ENCODE measurements at regions not wholly inside any gene's neighbourhood (a gene's known extent, or its start where the extent isn't known, plus 50 kb on each side); places are given as distances from the start of the nearest gene placed in this dataset.

DNA sequence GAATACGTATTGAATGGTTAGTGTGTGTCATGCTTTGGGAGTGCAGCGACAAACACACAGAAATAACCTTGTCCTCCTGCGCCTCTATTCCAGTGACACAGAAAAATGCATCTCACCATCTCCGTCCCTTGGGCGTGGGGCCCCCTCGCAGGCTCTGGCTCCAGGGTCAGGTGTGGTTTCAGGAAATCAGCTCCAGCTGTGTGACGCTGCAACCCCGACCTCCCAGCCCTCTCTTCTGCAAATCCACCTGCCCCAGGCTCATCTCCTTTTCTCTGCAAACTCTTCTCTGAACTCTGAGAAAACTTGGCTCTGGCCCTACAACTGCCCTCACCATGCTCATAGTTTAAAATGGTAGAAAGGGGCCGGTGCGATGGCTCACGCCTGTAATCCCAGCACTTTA, 51.3 kb upstream of the ZNF536 start:
- TF ChIP-seq, protein P1, sequence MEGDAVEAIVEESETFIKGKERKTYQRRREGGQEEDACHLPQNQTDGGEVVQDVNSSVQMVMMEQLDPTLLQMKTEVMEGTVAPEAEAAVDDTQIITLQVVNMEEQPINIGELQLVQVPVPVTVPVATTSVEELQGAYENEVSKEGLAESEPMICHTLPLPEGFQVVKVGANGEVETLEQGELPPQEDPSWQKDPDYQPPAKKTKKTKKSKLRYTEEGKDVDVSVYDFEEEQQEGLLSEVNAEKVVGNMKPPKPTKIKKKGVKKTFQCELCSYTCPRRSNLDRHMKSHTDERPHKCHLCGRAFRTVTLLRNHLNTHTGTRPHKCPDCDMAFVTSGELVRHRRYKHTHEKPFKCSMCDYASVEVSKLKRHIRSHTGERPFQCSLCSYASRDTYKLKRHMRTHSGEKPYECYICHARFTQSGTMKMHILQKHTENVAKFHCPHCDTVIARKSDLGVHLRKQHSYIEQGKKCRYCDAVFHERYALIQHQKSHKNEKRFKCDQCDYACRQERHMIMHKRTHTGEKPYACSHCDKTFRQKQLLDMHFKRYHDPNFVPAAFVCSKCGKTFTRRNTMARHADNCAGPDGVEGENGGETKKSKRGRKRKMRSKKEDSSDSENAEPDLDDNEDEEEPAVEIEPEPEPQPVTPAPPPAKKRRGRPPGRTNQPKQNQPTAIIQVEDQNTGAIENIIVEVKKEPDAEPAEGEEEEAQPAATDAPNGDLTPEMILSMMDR (IDR thresholded peaks at IDR 0.05; ENCODE audit: borderline replicate concordance, insufficient read depth, low read depth, low read length) = no peak
- no peak overlapping the region for H3K4me3 ChIP-seq (ENCODE audit: low read depth, low read length)
